Large intestine (tissue), 3 donors: ENCODE measurements at regions not wholly inside any gene's neighbourhood (a gene's known extent, or its start where the extent isn't known, plus 50 kb on each side); places are given as distances from the start of the nearest gene placed in this dataset.
A peak's percentile ranks its signal among the peaks of the same experiment; 100 is the strongest.

ENCODE experiments used
- DNase-seq, 2 donors: peaks; one replicate each; pipeline versions ENCODE4 v3.0.0 to v3.0.0-alpha.2; 2013
- H3K27ac ChIP-seq: one replicate; pipeline ENCODE4 v1.5.1; 2013; ENCODE audit warnings: low read length
- H3K27me3 ChIP-seq: 2 replicates; pipeline ENCODE4 v1.6.1; 2013; ENCODE audit warnings: low read length; ENCODE audit not compliant: control insufficient read depth, insufficient read depth
- H3K36me3 ChIP-seq: 2 replicates; pipeline ENCODE4 v1.6.1; 2013; ENCODE audit warnings: low read length; ENCODE audit not compliant: control insufficient read depth, insufficient read depth
- H3K4me1 ChIP-seq: one replicate; pipeline ENCODE4 v1.6.1; 2013; ENCODE audit warnings: low read length; ENCODE audit not compliant: control insufficient read depth, insufficient read depth
- H3K4me3 ChIP-seq: one replicate; pipeline ENCODE4 v1.5.1; 2013; ENCODE audit warnings: low read length
- H3K9me3 ChIP-seq: one replicate; pipeline ENCODE4 v1.6.1; 2013; ENCODE audit warnings: mild to moderate bottlenecking, low read depth, low read length, moderate library complexity; ENCODE audit not compliant: control insufficient read depth
- WGBS: methylation state at CpG from one replicate; pipeline ENCODE4 v1.1.5; 2013; ENCODE audit warnings: low lambda C conversion rate; ENCODE audit not compliant: insufficient coverage; 5-methylcytosine and 5-hydroxymethylcytosine counted together

DNA sequence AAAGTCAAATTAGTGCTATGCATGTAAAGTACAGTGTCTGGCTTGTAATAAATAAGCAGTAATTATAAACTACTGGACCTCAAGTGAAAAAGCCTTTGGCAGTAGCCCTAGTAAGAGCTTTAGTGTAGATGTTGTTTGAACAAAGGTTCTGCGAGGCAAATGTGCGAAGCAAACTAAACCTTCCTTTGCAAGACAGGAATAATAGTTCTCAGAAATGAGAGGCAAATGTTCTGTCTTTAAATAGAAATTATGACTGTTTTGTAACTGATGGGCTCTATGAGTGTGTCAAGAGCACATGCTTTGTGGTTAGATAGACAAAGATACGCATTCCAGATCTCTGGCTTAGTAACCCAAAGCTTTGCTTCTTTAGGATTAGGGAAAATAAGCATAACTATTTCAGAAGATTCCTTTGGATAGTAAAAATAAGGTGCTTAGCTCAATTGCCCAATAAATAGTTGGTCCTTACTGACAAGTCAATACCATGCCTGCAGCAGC lies 169.2 kb upstream of the CDC14C start:
- Histone ChIP-seq H3K27me3 (no peaks in the 10 kb centered on the region), H3K27ac (no peak overlapping the region), H3K4me1 (no peaks in the 10 kb centered on the region), H3K9me3 (no peaks in the 10 kb centered on the region), H3K36me3 (no peaks in the 10 kb centered on the region), H3K4me3 (no peak overlapping the region)
- no CpG with 5 or more reads among the region's 3 CpGs for WGBS
- peak in 1 of 2 donors; percentile 3 for DNase-seq

DNA sequence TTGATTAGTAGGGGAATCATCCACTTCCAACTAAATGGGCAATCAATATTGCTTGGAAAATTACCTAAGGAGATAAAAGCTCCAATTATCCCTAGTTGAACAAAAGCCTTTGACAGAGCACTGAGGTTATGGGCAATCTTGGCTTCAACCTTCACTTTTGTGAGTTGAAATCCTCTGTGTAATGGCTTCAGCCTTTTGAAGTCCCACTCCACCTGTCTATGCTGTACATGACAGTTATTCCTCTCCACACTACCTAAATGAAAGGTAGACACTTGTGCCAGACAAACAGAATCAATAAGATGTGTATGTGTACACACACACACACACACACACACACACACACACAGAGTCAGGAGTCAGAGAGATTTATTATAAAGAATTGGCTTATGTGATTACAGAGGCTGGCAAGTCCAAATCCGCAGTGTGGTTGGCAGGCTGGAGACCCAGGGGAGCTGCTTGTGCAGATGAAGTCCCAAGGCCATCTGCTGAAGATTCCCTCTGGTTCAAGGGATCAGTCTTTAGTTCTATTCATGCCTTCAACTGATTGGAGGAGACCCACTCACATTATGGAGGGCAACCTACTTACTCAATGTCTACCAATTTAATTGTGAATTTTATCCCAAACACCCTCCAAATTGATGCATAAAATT lies 164.8 kb upstream of the CDC14C start:
- DNase-seq, result no peak
- Histone ChIP-seq H3K9me3 (no peaks in the 10 kb centered on the region), H3K27me3 (no peaks in the 10 kb centered on the region), H3K4me3 (no peak overlapping the region), H3K4me1 (no peaks in the 10 kb centered on the region), H3K36me3 (no peaks in the 10 kb centered on the region), H3K27ac (no peak overlapping the region)
- no CpG with 5 or more reads among the region's 1 CpG for WGBS

DNA sequence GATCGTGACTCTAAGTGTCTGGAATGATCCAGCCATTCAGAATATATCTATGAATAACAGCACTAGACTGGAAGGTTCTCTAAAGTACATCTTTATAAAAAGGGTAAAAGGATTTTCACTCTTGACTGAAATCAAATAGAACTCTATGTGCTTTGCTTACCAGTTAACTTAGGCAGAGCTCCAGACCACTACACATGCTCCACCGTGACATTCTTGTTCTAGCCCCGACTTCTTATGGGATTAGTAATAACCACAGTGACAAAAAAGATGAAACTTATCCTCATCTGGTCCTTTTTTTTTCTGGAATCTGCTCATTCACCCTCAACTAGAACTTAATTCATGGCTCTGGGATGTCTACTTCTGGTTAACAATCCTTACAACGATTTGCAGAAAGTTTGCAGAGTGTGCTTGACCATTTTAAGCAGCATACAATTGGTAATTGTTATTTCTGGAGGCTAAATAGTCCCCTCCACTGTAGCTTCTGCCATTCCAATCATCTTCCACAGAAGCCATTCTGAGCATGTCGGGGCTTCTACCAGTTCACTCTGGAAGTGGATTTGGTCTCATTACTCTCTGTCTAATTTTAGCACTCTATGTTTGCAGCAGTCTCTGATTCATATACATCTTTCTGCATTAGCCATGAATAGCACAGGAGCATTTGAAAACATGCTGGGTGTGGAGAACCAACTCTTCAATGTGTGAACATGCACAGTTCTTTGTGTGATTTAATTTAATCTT lies 163.7 kb upstream of the CDC14C start:
- H3K27ac ChIP-seq, result no peak overlapping the region
- WGBS, result 90% methylated on average over 2 of the region's 5 CpGs
- no peak overlapping the region for H3K4me3 ChIP-seq
- H3K36me3 ChIP-seq, result no peaks in the 10 kb centered on the region
- H3K9me3 ChIP-seq, result no peaks in the 10 kb centered on the region
- no peaks in the 10 kb centered on the region for H3K4me1 ChIP-seq
- H3K27me3 ChIP-seq, result no peaks in the 10 kb centered on the region
- no peak for DNase-seq

DNA sequence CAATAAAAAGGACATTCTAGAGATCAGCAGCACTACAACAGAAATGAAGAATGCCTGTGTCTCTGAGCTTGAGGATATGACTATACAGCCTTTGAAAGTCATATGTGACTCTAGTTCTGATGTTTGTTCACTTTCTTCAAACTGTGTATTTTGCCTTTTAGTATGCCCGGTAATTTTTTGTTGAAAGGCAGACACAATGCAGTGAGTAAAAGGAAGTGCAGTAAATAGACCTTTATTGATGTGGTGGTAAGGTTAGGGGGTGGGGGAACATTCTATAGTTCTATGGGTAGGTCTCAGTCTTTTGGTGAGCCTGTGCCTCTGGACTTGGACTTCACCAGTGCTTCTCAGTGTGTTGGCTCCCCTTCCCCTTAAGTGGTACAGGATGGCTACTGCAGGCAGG lies 143.5 kb upstream of the CDC14C start:
- no peaks in the 10 kb centered on the region for H3K36me3 ChIP-seq
- no peak for DNase-seq
- no peaks in the 10 kb centered on the region for H3K27me3 ChIP-seq
- no CpG with 5 or more reads among the region's 1 CpG for WGBS
- H3K27ac ChIP-seq, result no peak overlapping the region
- no peaks in the 10 kb centered on the region for H3K9me3 ChIP-seq
- no peaks in the 10 kb centered on the region for H3K4me1 ChIP-seq
- H3K4me3 ChIP-seq, result no peak overlapping the region

DNA sequence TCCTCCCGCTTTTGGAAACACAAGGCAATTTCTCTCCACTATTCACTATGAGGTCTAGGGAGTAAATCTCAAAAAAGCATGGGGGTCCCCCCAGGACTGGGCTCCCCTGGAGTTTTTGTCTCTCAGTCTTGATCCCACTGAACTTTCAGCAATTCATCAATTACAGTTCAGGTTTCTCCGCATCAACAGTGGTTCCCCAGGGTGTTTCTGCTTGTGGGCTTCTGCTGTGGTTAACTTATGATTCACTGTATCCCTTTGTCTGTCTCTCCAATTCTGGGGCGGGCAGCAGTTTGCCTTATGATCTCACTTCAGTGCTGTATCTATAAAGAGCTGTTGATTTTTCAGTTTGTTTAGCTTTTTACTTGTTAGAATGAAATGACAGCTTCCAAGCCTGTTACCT lies 142.6 kb upstream of the CDC14C start:
- Histone ChIP-seq H3K4me1 (no peaks in the 10 kb centered on the region), H3K27me3 (no peaks in the 10 kb centered on the region), H3K4me3 (no peak overlapping the region), H3K36me3 (no peaks in the 10 kb centered on the region), H3K27ac (no peak overlapping the region), H3K9me3 (no peaks in the 10 kb centered on the region)
- WGBS, result 100% methylated on average over 1 of the region's 3 CpGs
- no peak for DNase-seq

DNA sequence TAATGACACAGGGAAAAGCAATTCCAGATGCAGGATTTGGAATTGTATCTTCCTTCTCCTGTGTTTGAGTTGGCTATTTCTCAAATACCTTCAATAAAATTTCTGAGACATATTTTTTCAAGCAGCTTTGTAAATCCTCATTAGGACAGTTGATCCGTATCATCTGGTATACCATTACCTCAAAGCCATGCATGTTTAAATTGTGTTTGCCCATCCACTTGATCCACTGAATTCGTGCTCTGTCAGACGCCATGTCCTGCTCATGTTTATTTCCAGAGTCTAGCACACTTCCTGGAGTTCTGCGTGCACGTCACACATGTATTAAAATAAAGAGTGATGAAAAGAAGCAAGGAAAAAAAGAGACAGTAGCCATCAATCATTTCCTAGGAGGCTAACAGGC lies 141.8 kb upstream of the CDC14C start:
- Histone ChIP-seq H3K27me3 (no peaks in the 10 kb centered on the region), H3K27ac (no peak overlapping the region), H3K4me1 (no peaks in the 10 kb centered on the region), H3K4me3 (no peak overlapping the region), H3K36me3 (no peaks in the 10 kb centered on the region), H3K9me3 (no peaks in the 10 kb centered on the region)
- WGBS, result 80% methylated on average over 2 of the region's 5 CpGs
- DNase-seq, result peak in 1 of 2 donors; percentile 4

DNA sequence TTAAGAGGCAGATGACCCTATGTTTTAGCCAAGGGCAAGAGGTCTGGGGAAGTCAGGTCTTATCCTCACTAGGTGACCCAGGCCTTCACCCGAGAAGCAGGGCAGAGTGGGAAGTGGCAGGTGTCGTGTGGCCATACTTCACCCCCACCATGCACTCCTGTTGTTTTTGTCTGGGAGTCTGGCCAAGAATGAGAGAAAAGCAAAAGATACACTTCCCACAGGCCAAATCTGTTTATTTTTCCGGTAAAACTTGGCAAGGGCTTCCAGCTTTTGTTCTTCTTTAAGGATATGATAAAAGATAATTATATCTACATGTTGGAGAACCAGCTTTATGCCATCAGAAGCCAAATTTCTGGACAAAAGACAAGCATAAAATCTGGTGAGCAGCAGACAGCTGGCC lies 137.4 kb upstream of the CDC14C start:
- WGBS, result no CpG with 5 or more reads among the region's 3 CpGs
- no peaks in the 10 kb centered on the region for H3K36me3 ChIP-seq
- H3K27me3 ChIP-seq, result no peaks in the 10 kb centered on the region
- no peak for DNase-seq
- H3K4me1 ChIP-seq, result no peaks in the 10 kb centered on the region
- no peak overlapping the region for H3K27ac ChIP-seq
- H3K9me3 ChIP-seq, result no peaks in the 10 kb centered on the region
- H3K4me3 ChIP-seq, result no peak overlapping the region

DNA sequence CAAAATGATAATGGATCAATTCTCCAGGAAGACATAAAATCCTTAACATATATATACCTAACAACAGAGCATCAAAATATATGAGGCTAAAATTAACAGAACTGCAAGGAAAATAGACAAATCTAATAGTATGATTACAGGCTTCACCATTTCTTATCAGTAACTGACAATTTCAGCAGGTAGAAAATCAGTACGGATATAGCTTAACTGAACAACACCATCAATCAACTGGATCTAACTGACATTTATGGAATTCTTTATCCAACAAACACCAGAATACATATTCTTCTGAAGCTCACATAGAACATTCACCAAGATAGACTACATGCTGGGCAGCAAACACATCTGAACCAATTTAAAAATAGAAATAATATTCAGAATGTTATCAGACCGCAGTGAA lies 121.1 kb upstream of the CDC14C start:
- H3K27me3 ChIP-seq, result no peaks in the 10 kb centered on the region
- H3K9me3 ChIP-seq, result no peaks in the 10 kb centered on the region
- no peaks in the 10 kb centered on the region for H3K36me3 ChIP-seq
- WGBS, result 83% methylated on average over 1 of the region's 2 CpGs
- no peak for DNase-seq
- H3K4me3 ChIP-seq, result no peak overlapping the region
- H3K27ac ChIP-seq, result no peak overlapping the region
- no peaks in the 10 kb centered on the region for H3K4me1 ChIP-seq

DNA sequence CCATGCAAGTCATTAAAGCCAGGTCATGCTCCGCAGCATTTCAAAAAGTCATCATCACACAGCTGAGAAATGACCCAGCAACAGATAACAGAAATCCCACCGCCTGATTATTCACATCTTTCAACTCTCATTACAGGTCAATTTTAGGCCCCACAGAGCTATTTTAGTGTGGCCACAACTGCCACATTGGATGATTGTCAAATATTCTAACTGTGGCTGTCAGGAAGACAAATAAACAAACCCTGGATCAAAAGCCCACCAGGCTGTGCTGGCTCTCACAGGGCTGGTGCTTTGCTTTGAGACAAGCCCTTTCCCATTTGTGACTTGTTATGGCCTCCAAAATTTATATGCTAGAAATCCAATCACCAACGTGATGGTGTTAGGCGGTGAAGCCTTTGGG lies 117.6 kb upstream of the CDC14C start:
- H3K4me1 ChIP-seq, result no peaks in the 10 kb centered on the region
- H3K27me3 ChIP-seq, result no peaks in the 10 kb centered on the region
- no peak overlapping the region for H3K27ac ChIP-seq
- WGBS, result 83% methylated on average over 1 of the region's 4 CpGs
- H3K9me3 ChIP-seq, result no peaks in the 10 kb centered on the region
- DNase-seq, result no peak
- H3K36me3 ChIP-seq, result no peaks in the 10 kb centered on the region
- no peak overlapping the region for H3K4me3 ChIP-seq

DNA sequence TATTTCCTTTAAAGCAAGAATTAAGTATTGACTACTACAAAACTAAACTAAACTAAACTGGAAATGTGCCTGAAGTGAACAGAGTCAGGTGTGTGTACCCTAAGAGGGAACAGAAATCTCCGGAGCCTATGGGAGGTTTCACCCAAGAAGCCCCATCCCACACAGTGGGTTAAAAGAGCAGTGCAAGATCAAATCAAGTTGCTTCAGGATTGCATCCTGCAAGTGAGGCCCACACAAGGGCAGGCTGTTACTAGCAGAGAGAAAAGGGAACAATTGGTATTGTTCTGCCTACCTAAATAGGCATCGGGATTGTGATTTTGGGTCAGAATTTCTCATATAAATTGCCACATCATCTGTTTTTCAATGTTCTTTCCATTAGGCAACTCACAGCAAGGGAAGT lies 113.3 kb upstream of the CDC14C start:
- Histone ChIP-seq H3K27me3 (no peaks in the 10 kb centered on the region), H3K4me1 (no peaks in the 10 kb centered on the region), H3K9me3 (no peaks in the 10 kb centered on the region), H3K27ac (no peak overlapping the region), H3K4me3 (no peak overlapping the region), H3K36me3 (no peaks in the 10 kb centered on the region)
- no CpG with 5 or more reads among the region's 2 CpGs for WGBS
- no peak for DNase-seq

DNA sequence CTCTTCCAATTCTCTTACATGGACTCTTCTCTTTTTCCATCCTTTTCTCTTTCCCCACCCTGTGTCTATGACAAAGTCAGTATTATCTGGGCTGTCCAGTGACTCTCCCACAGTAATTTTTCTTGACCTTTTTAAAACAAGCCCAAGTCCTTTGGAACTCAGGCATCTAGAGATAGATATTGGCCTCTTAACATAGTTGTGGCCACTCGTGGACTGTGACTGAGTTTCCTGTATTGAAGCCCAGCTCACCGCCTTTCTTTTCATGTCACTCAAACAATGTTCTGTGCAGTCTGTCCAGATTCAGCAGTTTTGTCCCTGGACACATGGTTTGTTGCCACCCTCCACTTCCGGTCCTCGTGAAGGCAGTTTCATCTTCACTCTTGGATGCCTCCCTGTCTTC lies 110.9 kb upstream of the CDC14C start:
- Histone ChIP-seq H3K9me3 (no peaks in the 10 kb centered on the region), H3K36me3 (no peaks in the 10 kb centered on the region), H3K27me3 (no peaks in the 10 kb centered on the region), H3K4me3 (no peak overlapping the region), H3K4me1 (no peaks in the 10 kb centered on the region), H3K27ac (no peak overlapping the region)
- no peak for DNase-seq
- 80% methylated on average over 1 of the region's 4 CpGs for WGBS
